GM23338 (cell line): ENCODE measurements at regions not wholly inside any gene's neighbourhood (a gene's known extent, or its start where the extent isn't known, plus 50 kb on each side); places are given as distances from the start of the nearest gene placed in this dataset.

Experiments
- ATAC-seq: fragments of 200-7000 bp; cut with Tn5 transposase; 3 replicates; pipeline ENCODE4 v1.9.1; 2020
- DNase-seq: peaks from one replicate; pipeline ENCODE4 v3.0.0-alpha.2; 2015; ENCODE audit warnings: low spot score
- H2AFZ ChIP-seq: fragments of 200-600 bp; sonication (generic); 2 replicates; pipeline ENCODE4 v1.8.0; 2016; ENCODE audit warnings: antibody characterized with exemption, mild to moderate bottlenecking, moderate library complexity
- H3F3A ChIP-seq: fragments of 200-600 bp; sonication (generic); replicated peaks from 2 replicates; pipeline ENCODE4 v1.8.0; 2017; ENCODE audit warnings: antibody characterized with exemption, mixed run types, low read depth
- H3K27ac ChIP-seq: fragments of 200-600 bp; sonication (generic); 2 replicates; pipeline ENCODE4 v1.6.1; 2016; ENCODE audit warnings: low read depth
- H3K27me3 ChIP-seq: fragments of 200-600 bp; sonication (generic); 2 replicates; pipeline ENCODE4 v1.8.0; 2016; ENCODE audit warnings: mild to moderate bottlenecking, mixed run types, moderate library complexity; ENCODE audit not compliant: insufficient read depth
- H3K36me3 ChIP-seq: fragments of 200-600 bp; sonication (generic); 2 replicates; pipeline ENCODE4 v1.8.0; 2016; ENCODE audit warnings: mild to moderate bottlenecking; ENCODE audit not compliant: insufficient read depth
- H3K4me1 ChIP-seq: fragments of 200-600 bp; sonication (generic); 2 replicates; pipeline ENCODE4 v1.8.0; 2016; ENCODE audit warnings: mild to moderate bottlenecking, moderate library complexity; ENCODE audit not compliant: insufficient read depth
- H3K4me2 ChIP-seq: fragments of 200-600 bp; sonication (generic); 2 replicates; pipeline ENCODE4 v1.7.1; 2017; ENCODE audit warnings: mixed run types
- H3K4me3 ChIP-seq: fragments of 200-600 bp; sonication (generic); 2 replicates; pipeline ENCODE4 v1.6.1; 2016; ENCODE audit warnings: mixed run types
- H3K79me2 ChIP-seq: fragments of 200-600 bp; sonication (generic); replicated peaks from 2 replicates; pipeline ENCODE4 v1.8.0; 2017; ENCODE audit warnings: mild to moderate bottlenecking; ENCODE audit not compliant: insufficient read depth
- H3K9me2 ChIP-seq: fragments of 200-600 bp; sonication (generic); 2 replicates; pipeline ENCODE4 v1.8.0; 2017; ENCODE audit not compliant: insufficient read depth
- H4K20me1 ChIP-seq: fragments of 200-600 bp; sonication (generic); replicated peaks from 2 replicates; pipeline ENCODE4 v1.8.0; 2017; ENCODE audit warnings: mild to moderate bottlenecking; ENCODE audit not compliant: insufficient read depth
- H3K27ac Mint-ChIP-seq: 2 replicates; pipeline ENCODE4 v1.8.0; 2020; ENCODE audit warnings: inconsistent platforms, mild to moderate bottlenecking, moderate library complexity, mixed read lengths
- H3K27me3 Mint-ChIP-seq: 3 replicates; pipeline ENCODE4 v1.8.0; 2022; ENCODE audit warnings: low read depth, mild to moderate bottlenecking, moderate library complexity, mixed read lengths, inconsistent platforms; ENCODE audit not compliant: insufficient read depth, poor library complexity
- H3K36me3 Mint-ChIP-seq: 3 replicates; pipeline ENCODE4 v1.8.0; 2021; ENCODE audit warnings: low read depth, mild to moderate bottlenecking, inconsistent platforms, moderate library complexity, mixed read lengths
- H3K4me1 Mint-ChIP-seq: 3 replicates; pipeline ENCODE4 v1.8.0; 2020; ENCODE audit warnings: mild to moderate bottlenecking, inconsistent platforms, mixed read lengths
- H3K4me3 Mint-ChIP-seq: 3 replicates; pipeline ENCODE4 v1.8.0; 2021; ENCODE audit warnings: moderate library complexity, mild to moderate bottlenecking, inconsistent platforms, mixed read lengths
- H3K9me3 Mint-ChIP-seq: 3 replicates; pipeline ENCODE4 v1.8.0; 2020; ENCODE audit warnings: moderate library complexity, mild to moderate bottlenecking, inconsistent platforms, mixed read lengths
- NANOG ChIP-seq: IDR thresholded peaks from 2 replicates; pipeline ENCODE4 v1.6.1; 2016; ENCODE audit warnings: antibody characterized with exemption, borderline replicate concordance
- STAT1 ChIP-seq: IDR thresholded peaks from one replicate; pipeline ENCODE4 v1.6.1; 2016; ENCODE audit warnings: antibody characterized with exemption; ENCODE audit not compliant: unreplicated experiment
- ZNF114 ChIP-seq: fragments of 250-450 bp; sonication (Bioruptor Pico); IDR thresholded peaks from 2 replicates; pipeline ENCODE4 v1.5.0; 2020; ENCODE audit warnings: mild to moderate bottlenecking, moderate library complexity
- ZNF331 ChIP-seq: fragments of 250-450 bp; sonication (Bioruptor Pico); IDR thresholded peaks from 2 replicates; pipeline ENCODE4 v1.5.0; 2020; ENCODE audit warnings: low read depth, mild to moderate bottlenecking, moderate library complexity
- TF ChIP-seq, protein P1 (sequence below): fragments of 250-450 bp; sonication (Bioruptor Pico); IDR thresholded peaks from 2 replicates; pipeline ENCODE4 v1.5.0; 2020; ENCODE audit warnings: mild to moderate bottlenecking, moderate library complexity
- TF ChIP-seq, protein P2 (sequence below), 2 experiments: fragments of 200-600 bp in 1 of 2; sonication (generic) in 1 of 2; conservative IDR thresholded peaks; 2 replicates each; pipeline versions ENCODE4 v1.5.1 to v1.6.1; 2016 to 2017; ENCODE audit warnings: antibody characterized with exemption in 2 of 2, low read depth in 2 of 2, mild to moderate bottlenecking in 2 of 2, moderate library complexity in 1 of 2

DNA sequence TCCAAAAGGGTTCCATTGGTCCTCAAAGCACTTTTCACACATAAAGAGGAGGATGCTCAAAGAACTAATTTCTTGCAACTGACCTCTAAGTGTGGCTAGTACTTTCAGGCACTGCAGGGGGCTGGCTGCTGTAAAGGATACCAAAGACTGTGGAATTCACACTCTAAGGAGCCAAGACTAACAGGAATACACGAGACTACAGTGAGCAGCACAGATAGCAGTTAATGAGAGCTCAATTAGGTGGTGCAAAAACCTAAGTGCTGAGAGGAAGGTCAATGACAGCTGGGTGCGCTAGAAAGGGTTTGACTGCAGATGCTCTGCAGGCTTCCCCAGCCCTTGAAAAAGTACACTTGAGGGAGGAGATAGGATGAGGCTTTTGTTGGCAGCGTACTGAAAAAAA, 124.3 kb upstream of the NTM start (continued):
- TF ChIP-seq, protein P1, sequence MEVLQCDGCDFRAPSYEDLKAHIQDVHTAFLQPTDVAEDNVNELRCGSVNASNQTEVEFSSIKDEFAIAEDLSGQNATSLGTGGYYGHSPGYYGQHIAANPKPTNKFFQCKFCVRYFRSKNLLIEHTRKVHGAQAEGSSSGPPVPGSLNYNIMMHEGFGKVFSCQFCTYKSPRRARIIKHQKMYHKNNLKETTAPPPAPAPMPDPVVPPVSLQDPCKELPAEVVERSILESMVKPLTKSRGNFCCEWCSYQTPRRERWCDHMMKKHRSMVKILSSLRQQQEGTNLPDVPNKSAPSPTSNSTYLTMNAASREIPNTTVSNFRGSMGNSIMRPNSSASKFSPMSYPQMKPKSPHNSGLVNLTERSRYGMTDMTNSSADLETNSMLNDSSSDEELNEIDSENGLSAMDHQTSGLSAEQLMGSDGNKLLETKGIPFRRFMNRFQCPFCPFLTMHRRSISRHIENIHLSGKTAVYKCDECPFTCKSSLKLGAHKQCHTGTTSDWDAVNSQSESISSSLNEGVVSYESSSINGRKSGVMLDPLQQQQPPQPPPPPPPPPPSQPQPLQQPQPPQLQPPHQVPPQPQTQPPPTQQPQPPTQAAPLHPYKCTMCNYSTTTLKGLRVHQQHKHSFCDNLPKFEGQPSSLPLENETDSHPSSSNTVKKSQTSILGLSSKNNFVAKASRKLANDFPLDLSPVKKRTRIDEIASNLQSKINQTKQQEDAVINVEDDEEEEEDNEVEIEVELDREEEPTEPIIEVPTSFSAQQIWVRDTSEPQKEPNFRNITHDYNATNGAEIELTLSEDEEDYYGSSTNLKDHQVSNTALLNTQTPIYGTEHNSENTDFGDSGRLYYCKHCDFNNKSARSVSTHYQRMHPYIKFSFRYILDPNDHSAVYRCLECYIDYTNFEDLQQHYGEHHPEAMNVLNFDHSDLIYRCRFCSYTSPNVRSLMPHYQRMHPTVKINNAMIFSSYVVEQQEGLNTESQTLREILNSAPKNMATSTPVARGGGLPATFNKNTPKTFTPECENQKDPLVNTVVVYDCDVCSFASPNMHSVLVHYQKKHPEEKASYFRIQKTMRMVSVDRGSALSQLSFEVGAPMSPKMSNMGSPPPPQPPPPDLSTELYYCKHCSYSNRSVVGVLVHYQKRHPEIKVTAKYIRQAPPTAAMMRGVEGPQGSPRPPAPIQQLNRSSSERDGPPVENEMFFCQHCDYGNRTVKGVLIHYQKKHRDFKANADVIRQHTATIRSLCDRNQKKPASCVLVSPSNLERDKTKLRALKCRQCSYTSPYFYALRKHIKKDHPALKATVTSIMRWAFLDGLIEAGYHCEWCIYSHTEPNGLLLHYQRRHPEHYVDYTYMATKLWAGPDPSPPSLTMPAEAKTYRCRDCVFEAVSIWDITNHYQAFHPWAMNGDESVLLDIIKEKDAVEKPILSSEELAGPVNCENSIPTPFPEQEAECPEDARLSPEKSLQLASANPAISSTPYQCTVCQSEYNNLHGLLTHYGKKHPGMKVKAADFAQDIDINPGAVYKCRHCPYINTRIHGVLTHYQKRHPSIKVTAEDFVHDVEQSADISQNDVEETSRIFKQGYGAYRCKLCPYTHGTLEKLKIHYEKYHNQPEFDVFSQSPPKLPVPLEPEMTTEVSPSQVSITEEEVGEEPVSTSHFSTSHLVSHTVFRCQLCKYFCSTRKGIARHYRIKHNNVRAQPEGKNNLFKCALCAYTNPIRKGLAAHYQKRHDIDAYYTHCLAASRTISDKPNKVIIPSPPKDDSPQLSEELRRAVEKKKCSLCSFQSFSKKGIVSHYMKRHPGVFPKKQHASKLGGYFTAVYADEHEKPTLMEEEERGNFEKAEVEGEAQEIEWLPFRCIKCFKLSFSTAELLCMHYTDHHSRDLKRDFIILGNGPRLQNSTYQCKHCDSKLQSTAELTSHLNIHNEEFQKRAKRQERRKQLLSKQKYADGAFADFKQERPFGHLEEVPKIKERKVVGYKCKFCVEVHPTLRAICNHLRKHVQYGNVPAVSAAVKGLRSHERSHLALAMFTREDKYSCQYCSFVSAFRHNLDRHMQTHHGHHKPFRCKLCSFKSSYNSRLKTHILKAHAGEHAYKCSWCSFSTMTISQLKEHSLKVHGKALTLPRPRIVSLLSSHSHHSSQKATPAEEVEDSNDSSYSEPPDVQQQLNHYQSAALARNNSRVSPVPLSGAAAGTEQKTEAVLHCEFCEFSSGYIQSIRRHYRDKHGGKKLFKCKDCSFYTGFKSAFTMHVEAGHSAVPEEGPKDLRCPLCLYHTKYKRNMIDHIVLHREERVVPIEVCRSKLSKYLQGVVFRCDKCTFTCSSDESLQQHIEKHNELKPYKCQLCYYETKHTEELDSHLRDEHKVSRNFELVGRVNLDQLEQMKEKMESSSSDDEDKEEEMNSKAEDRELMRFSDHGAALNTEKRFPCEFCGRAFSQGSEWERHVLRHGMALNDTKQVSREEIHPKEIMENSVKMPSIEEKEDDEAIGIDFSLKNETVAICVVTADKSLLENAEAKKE (CRISPR knock-in tag): no peak
- TF ChIP-seq STAT1 (no peak), ZNF331 (CRISPR knock-in tag) (no peak)

DNA sequence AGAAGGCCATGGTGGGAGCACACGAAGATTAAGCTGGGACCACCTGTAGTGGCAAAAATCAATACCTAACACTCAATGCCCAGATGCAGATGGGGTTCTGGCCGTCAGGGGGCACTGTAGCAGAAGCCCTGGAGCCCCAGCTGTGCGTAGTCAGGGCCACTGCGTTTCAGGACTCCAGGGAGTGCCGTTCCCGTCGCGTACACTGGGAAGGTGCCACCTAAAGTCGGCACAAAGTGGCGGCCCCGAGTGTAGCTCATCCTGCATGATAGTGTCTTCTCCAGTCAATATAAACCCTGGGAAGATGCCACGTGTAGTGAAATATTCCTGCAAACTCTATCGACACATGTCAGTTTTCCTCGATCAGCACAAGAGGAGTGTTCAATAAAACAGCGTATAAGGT, 123.8 kb upstream of the NTM start:
- peak overlapping the region; percentile 39 for H3K4me3 ChIP-seq
- 0 out of 2 replicates have a peak, but pooled peaks cover 1% of the 10 kb centered on the region for H3K9me2 ChIP-seq
- no peaks in the 10 kb centered on the region for H3K79me2 ChIP-seq
- H4K20me1 ChIP-seq: no peaks in the 10 kb centered on the region
- H3K27ac ChIP-seq: no peak overlapping the region
- ATAC-seq: peak; percentile 97
- Mint-ChIP-seq H3K36me3 (no peaks in the 10 kb centered on the region), H3K27me3 (peaks cover 19% of the 10 kb centered on the region), H3K4me3 (0 out of 3 replicates have a peak overlapping the region, but pooled peaks have one; percentile 5), H3K9me3 (no peaks in the 10 kb centered on the region), H3K4me1 (peaks cover 38% of the 10 kb centered on the region), H3K27ac (no peak overlapping the region)
- H3K36me3 ChIP-seq: no peaks in the 10 kb centered on the region
- H3K4me1 ChIP-seq: peaks cover 29% of the 10 kb centered on the region
- no peak for TF ChIP-seq NANOG
- TF ChIP-seq, protein P2, sequence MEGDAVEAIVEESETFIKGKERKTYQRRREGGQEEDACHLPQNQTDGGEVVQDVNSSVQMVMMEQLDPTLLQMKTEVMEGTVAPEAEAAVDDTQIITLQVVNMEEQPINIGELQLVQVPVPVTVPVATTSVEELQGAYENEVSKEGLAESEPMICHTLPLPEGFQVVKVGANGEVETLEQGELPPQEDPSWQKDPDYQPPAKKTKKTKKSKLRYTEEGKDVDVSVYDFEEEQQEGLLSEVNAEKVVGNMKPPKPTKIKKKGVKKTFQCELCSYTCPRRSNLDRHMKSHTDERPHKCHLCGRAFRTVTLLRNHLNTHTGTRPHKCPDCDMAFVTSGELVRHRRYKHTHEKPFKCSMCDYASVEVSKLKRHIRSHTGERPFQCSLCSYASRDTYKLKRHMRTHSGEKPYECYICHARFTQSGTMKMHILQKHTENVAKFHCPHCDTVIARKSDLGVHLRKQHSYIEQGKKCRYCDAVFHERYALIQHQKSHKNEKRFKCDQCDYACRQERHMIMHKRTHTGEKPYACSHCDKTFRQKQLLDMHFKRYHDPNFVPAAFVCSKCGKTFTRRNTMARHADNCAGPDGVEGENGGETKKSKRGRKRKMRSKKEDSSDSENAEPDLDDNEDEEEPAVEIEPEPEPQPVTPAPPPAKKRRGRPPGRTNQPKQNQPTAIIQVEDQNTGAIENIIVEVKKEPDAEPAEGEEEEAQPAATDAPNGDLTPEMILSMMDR (conservative IDR thresholded peaks at IDR 0.05; ENCODE audit: low read depth in 2 of 2): peak; percentile 85 to 97
- TF ChIP-seq ZNF114: 0 out of 2 replicates have a peak, but pooled peaks have one; percentile 44
- H2AFZ ChIP-seq: no peak overlapping the region
- no peaks in the 10 kb centered on the region for H3K27me3 ChIP-seq
- peak overlapping the region; percentile 49 for H3K4me2 ChIP-seq
- no peaks in the 10 kb centered on the region for H3F3A ChIP-seq
- DNase-seq: peak; percentile 93
